K562 (cell line): ENCODE measurements at regions not wholly inside any gene's neighbourhood (a gene's known extent, or its start where the extent isn't known, plus 50 kb on each side); places are given as distances from the start of the nearest gene placed in this dataset.

Source experiments
- BRF1 ChIP-seq: IDR thresholded peaks from 3 replicates; pipeline ENCODE4 v1.6.1; 2011; ENCODE audit warnings: borderline replicate concordance, mild to moderate bottlenecking; ENCODE audit not compliant: insufficient read length; ENCODE audit errors: extremely low read depth
- EP300 ChIP-seq: IDR thresholded peaks from 2 replicates; pipeline ENCODE4 v1.6.1; 2012; ENCODE audit warnings: low read length, improper control_type of control experiment
- ERF ChIP-seq: fragments of 450-650 bp; formaldehyde crosslinking; IDR thresholded peaks from 2 replicates; pipeline ENCODE4 v1.4.0; 2020; ENCODE audit warnings: mild to moderate bottlenecking, mixed read lengths
- FOXM1 ChIP-seq, 2 experiments: fragments of 450-650 bp in 1 of 2; sonication (generic) in 1 of 2; formaldehyde crosslinking in 1 of 2; IDR thresholded peaks; 2 replicates each; pipeline versions ENCODE4 v1.6.1 to v1.9.0; 2017 to 2022; ENCODE audit warnings: low read depth in 2 of 2, mild to moderate bottlenecking in 2 of 2, missing genetic modification reagents in 1 of 2, moderate library complexity in 1 of 2
- GABPB1 ChIP-seq: sonication (generic); formaldehyde crosslinking; IDR thresholded peaks from 2 replicates; pipeline ENCODE4 v1.8.0; 2022; ENCODE audit warnings: mild to moderate bottlenecking, missing genetic modification reagents
- ILK ChIP-seq: fragments of 450-650 bp; IDR thresholded peaks from 2 replicates; pipeline ENCODE4 v1.6.1; 2016; ENCODE audit warnings: missing genetic modification characterization, low read depth, mild to moderate bottlenecking, missing compliant biosample characterization, moderate library complexity, borderline replicate concordance
- NEUROD1 ChIP-seq: fragments of 150-350 bp; IDR thresholded peaks from 2 replicates; pipeline ENCODE4 v1.6.1; 2014; ENCODE audit warnings: borderline replicate concordance, low read length, low read depth; ENCODE audit not compliant: partially characterized antibody
- RB1 ChIP-seq: fragments of 450-650 bp; IDR thresholded peaks from 2 replicates; pipeline ENCODE4 v1.6.1; 2017; ENCODE audit warnings: low read depth, mild to moderate bottlenecking
- SMAD2 ChIP-seq: fragments of 150-350 bp; IDR thresholded peaks from 2 replicates; pipeline ENCODE4 v1.6.1; 2014; ENCODE audit warnings: low read depth, mild to moderate bottlenecking, low read length
- TBL1XR1 ChIP-seq, 2 experiments: IDR thresholded peaks; 2 replicates each; pipeline ENCODE4 v1.6.1; 2012; ENCODE audit warnings: improper control_type of control experiment in 2 of 2, low read length in 2 of 2, mild to moderate bottlenecking in 1 of 2
- XRCC3 ChIP-seq: fragments of 450-650 bp; IDR thresholded peaks from 2 replicates; pipeline ENCODE4 v1.6.1; 2017; ENCODE audit warnings: mild to moderate bottlenecking, moderate library complexity
- ZC3H8 ChIP-seq: fragments of 450-650 bp; IDR thresholded peaks from 2 replicates; pipeline ENCODE4 v1.6.1; 2017
- ZKSCAN3 ChIP-seq: fragments of 250-450 bp; sonication (Bioruptor Pico); IDR thresholded peaks from 2 replicates; pipeline ENCODE4 v1.4.0; 2020
- ZNF583 ChIP-seq: fragments of 250-450 bp; sonication (Bioruptor Pico); IDR thresholded peaks from 2 replicates; pipeline ENCODE4 v1.4.0; 2020
- TF ChIP-seq, protein P1 (sequence below): fragments of 250-450 bp; sonication (Bioruptor Pico); IDR thresholded peaks from 2 replicates; pipeline ENCODE4 v1.4.0; 2020
- TF ChIP-seq, protein P2 (sequence below): fragments of 450-650 bp; formaldehyde crosslinking; conservative IDR thresholded peaks from 2 replicates; pipeline ENCODE4 v1.4.0; 2022; ENCODE audit warnings: mild to moderate bottlenecking, missing genetic modification characterization
- TF ChIP-seq, protein P3 (sequence below): fragments of 250-450 bp; sonication (Bioruptor Pico); IDR thresholded peaks from 2 replicates; pipeline ENCODE4 v1.5.0; 2021; ENCODE audit warnings: mild to moderate bottlenecking, moderate library complexity

- TF ChIP-seq, protein P1, sequence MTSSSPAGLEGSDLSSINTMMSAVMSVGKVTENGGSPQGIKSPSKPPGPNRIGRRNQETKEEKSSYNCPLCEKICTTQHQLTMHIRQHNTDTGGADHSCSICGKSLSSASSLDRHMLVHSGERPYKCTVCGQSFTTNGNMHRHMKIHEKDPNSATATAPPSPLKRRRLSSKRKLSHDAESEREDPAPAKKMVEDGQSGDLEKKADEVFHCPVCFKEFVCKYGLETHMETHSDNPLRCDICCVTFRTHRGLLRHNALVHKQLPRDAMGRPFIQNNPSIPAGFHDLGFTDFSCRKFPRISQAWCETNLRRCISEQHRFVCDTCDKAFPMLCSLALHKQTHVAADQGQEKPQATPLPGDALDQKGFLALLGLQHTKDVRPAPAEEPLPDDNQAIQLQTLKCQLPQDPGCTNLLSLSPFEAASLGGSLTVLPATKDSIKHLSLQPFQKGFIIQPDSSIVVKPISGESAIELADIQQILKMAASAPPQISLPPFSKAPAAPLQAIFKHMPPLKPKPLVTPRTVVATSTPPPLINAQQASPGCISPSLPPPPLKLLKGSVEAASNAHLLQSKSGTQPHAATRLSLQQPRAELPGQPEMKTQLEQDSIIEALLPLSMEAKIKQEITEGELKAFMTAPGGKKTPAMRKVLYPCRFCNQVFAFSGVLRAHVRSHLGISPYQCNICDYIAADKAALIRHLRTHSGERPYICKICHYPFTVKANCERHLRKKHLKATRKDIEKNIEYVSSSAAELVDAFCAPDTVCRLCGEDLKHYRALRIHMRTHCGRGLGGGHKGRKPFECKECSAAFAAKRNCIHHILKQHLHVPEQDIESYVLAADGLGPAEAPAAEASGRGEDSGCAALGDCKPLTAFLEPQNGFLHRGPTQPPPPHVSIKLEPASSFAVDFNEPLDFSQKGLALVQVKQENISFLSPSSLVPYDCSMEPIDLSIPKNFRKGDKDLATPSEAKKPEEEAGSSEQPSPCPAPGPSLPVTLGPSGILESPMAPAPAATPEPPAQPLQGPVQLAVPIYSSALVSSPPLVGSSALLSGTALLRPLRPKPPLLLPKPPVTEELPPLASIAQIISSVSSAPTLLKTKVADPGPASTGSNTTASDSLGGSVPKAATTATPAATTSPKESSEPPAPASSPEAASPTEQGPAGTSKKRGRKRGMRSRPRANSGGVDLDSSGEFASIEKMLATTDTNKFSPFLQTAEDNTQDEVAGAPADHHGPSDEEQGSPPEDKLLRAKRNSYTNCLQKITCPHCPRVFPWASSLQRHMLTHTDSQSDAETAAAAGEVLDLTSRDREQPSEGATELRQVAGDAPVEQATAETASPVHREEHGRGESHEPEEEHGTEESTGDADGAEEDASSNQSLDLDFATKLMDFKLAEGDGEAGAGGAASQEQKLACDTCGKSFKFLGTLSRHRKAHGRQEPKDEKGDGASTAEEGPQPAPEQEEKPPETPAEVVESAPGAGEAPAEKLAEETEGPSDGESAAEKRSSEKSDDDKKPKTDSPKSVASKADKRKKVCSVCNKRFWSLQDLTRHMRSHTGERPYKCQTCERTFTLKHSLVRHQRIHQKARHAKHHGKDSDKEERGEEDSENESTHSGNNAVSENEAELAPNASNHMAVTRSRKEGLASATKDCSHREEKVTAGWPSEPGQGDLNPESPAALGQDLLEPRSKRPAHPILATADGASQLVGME (CRISPR knock-in tag) = no peak
- TF ChIP-seq, protein P2, sequence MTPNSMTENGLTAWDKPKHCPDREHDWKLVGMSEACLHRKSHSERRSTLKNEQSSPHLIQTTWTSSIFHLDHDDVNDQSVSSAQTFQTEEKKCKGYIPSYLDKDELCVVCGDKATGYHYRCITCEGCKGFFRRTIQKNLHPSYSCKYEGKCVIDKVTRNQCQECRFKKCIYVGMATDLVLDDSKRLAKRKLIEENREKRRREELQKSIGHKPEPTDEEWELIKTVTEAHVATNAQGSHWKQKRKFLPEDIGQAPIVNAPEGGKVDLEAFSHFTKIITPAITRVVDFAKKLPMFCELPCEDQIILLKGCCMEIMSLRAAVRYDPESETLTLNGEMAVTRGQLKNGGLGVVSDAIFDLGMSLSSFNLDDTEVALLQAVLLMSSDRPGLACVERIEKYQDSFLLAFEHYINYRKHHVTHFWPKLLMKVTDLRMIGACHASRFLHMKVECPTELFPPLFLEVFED (CRISPR knock-in tag) = 0 out of 2 replicates have a peak, but pooled peaks have one; percentile 50
- TF ChIP-seq GABPB1 (CRISPR knock-in tag) (no peak), ZNF583 (CRISPR knock-in tag) (no peak), ERF (0 out of 2 replicates have a peak, but pooled peaks have one; percentile 60), ZKSCAN3 (CRISPR knock-in tag) (no peak), RB1 (no peak), XRCC3 (no peak), BRF1 (no peak), TBL1XR1 (IDR thresholded peaks at IDR 0.05; ENCODE audit: low read length in 2 of 2) (no peak), ZC3H8 (no peak), SMAD2 (no peak), FOXM1 (IDR thresholded peaks at IDR 0.05; ENCODE audit: low read depth) (peak; percentile 51; the same call in 1 of the 2 replicates), FOXM1 (CRISPR knock-in tag; IDR thresholded peaks at IDR 0.05; ENCODE audit: low read depth) (no peak), NEUROD1 (peak; percentile 23), ILK (tag) (no peak), EP300 (peak; percentile 94)
- TF ChIP-seq, protein P3, sequence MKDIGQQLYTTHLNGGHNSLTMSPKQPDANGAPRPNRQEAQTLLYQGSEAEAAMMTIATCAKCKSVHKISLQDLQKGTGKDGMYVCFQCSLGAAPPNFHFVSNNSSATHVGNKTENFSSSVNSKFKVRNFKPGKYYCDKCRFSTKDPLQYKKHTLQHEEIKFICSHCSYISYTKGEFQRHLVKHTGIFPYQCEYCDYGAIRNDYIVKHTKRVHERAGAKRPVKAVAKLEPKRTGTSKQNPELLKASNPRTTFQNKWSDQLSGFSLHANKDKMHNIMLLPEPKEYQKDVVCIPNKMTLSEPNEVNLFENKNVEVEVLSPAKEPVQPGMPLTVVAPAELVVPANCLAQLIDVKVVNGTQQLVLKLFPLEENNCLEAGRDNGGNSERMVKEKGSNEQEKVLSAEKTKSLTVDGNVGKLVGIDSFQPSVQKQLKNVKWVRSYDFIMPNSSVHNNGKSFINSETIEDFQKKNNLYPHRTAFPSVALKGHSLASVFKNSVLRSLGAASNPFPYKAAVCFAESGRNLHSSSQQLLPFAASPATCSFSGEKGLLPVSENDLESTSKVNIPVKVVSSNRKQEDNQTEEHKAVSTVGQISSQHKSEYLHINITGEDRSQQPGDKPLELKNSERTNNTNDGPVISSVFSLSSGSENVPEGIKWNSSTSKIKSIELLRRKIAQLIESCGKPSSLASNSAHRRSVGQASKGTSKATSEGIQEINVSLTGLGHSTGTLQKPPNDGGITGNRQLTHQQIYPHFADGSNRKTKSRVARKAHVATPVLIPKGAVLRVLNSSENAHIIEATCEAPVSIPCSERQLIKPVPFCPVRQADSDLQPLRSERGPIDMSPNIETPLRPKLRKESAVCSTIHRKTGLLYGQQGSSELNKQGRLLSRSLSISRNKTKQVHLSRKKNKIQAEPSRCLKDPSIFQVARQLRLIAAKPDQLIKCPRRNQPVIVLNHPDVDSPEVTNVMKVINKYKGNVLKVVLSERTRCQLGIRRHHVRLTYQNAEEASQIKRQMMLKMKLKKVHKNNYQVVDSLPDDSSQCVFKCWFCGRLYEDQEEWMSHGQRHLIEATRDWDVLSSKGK (CRISPR knock-in tag) = no peak
Measured at GRCh38 chr2:176931588-176932563, 280.7 kb upstream of the HNRNPA3 start (continued).
